ENCODE measurements at regions not wholly inside any gene's neighbourhood (a gene's known extent, or its start where the extent isn't known, plus 50 kb on each side); places are given as distances from the start of the nearest gene placed in this dataset.

GRCh38 chr7:124366118-124366517 is 333.3 kb upstream of the TMEM229A start (continued):
- TF ChIP-seq ZNF513 (CRISPR knock-in tag; conservative IDR thresholded peaks at IDR 0.05) (no peak), CSRNP2 (CRISPR knock-in tag; conservative IDR thresholded peaks at IDR 0.05; ENCODE audit: low read depth) (no peak), SYNCRIP (IDR thresholded peaks at IDR 0.05; ENCODE audit: insufficient read depth, low read depth, low read length) (no peak), PBX3 (CRISPR knock-in tag; IDR thresholded peaks at IDR 0.05; ENCODE audit: borderline replicate concordance) (no peak), MYNN (CRISPR knock-in tag; IDR thresholded peaks at IDR 0.05; ENCODE audit: low read depth) (no peak), ZNF75D (CRISPR knock-in tag; IDR thresholded peaks at IDR 0.05; ENCODE audit: borderline replicate concordance) (no peak), CREB1 (IDR thresholded peaks at IDR 0.05) (no peak), CREB1 (CRISPR knock-in tag; IDR thresholded peaks at IDR 0.05) (no peak), ZNF224 (CRISPR knock-in tag; IDR thresholded peaks at IDR 0.05) (no peak), ZNF546 (CRISPR knock-in tag; conservative IDR thresholded peaks at IDR 0.05) (no peak), ATRX (CRISPR knock-in tag; IDR thresholded peaks at IDR 0.05; ENCODE audit: borderline replicate concordance) (no peak), GPN1 (CRISPR knock-in tag; IDR thresholded peaks at IDR 0.05; ENCODE audit: borderline replicate concordance) (no peak)
